Germinal center (tissue), 1 donor: ENCODE measurements at regions not wholly inside any gene's neighbourhood (a gene's known extent, or its start where the extent isn't known, plus 50 kb on each side); places are given as distances from the start of the nearest gene placed in this dataset.

Source experiments
- DNase-seq: peaks from one replicate; pipeline ENCODE4 v3.0.0; 2012; ENCODE audit warnings: mixed read lengths, low spot score

DNA sequence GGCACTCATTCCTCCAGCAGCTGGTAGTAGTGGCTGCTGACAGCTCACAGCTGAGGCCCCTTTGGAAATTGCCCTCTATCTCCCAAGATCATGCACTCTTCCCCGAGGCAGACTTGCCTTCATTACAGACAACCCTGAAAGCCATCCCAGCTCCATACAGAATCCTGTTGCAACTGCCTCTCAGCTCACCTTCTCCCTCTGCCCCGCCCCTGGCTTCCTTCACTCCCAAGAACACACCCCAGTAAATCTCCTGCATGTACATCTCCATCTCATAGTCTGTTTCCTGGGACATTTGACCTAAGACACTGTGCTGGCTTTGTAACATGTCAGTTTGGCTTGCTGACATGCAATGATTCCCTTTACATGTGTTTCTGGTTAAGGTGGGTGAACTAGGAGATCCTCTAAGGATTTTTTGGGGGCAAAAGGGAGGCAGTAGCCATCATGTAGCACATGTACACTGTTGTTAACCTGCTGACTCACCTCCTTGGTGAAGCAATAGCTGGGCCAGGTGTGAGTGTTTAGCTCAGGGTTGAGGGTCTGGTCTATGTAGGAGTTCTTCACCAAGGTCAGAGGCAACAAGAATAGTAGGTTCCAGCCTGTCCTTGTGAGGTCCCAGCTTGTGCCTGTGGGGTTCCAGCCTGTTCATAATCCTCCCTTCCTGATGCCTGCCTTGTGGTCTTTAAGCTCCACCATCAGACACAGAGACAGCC is 179.6 kb downstream of the CSNK2A3 start:
- DNase-seq: no peak

DNA sequence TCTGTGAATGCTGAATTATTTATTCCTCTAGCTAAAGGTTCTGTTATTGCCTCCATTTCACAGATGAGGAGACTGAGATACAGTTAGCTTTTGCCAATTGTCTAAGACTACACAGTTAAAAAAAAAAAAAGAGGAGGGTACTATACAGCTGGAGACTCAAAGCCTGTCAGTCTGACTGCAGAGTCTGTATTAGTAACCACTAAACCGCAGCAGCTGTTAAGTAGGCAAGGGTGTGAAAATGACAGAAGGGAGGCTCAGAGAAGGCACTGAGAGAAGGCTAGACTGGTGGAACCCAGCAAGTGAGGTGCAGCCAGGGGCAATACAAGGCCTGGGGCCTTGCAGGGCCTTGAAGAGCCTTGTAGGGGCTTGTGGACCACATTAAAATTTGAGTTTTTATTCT is 181.2 kb downstream of the CSNK2A3 start:
- no peak for DNase-seq

- no peak for DNase-seq
Measured at GRCh38 chr11:11171285-11171684, 181.8 kb downstream of the CSNK2A3 start.

GRCh38 chr11:11170352-11171084 is 182.5 kb downstream of the CSNK2A3 start:
- DNase-seq: no peak

- DNase-seq: no peak
Measured at GRCh38 chr11:11169715-11170351, 183.2 kb downstream of the CSNK2A3 start.

- no peak for DNase-seq
Measured at GRCh38 chr11:11167806-11168205, 185.2 kb downstream of the CSNK2A3 start.

DNA sequence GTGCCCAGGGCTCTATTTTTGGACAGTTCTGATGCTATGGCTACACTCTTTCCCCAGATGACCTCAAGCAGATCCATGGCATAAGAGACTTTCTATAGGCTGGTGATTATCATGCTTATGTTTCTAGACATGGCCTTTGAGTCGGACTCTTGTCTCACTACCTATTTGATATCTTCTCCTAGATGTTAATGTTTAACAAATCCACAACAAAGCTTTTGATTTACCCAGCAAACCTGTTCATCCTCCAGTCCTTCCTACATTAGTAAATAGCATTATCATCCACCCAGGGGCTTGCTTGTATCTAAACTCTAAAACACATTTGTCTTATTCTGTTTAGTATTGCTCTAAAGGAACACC is 188.7 kb downstream of the CSNK2A3 start:
- DNase-seq: no peak

DNA sequence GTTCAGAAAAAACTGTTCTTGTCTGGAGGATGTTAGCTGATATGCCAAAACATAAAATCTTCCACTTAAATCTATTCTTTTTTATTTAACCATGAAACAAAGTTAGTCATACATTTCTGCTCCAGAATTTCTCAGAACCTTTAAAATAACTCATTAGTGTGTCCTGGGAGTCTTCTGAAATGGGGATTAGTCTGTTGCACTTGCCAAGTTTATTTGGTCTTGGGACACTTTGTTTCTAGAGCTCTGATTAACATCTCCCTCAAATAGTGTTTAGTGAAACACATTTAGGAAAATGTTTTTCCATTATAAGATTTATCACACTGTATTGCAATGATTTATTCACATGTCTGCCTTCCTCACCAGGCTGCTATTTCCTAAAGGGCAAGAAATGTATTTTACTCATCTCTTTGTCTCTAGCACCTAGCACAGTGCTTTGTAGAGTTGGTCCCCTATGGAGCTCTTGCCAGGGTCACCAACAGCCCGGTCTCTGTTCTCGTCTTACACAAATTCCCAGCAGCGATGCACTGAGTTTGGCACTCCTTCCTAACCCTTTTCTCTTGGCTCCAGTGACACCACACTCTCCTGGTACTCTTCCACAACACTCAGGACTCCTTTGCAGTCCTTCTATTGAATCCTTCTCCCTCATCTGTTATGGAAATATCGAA is 189.2 kb downstream of the CSNK2A3 start:
- DNase-seq: no peak

- DNase-seq: no peak
Measured at GRCh38 chr11:11163236-11163635, 189.8 kb downstream of the CSNK2A3 start.

DNA sequence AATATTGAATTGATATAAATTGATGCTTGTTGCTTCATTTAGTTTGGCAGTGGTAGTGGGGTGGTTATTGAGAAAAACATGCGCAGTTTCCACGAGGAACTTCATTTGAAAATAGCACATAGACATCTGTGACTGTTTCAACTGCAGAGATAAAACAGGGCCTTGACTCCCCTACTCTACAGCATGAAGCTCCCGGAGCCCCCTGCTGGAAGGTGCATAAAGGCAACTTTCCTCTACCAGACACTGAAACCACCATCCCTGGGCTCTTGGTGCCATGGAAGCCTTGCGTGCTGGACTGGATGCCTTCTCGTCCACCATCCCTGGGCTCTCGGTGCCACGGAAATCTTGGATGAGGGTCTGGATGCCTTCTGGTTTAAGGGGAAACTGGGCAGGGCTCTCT is 195.9 kb downstream of the CSNK2A3 start:
- peak; percentile 51 for DNase-seq

DNA sequence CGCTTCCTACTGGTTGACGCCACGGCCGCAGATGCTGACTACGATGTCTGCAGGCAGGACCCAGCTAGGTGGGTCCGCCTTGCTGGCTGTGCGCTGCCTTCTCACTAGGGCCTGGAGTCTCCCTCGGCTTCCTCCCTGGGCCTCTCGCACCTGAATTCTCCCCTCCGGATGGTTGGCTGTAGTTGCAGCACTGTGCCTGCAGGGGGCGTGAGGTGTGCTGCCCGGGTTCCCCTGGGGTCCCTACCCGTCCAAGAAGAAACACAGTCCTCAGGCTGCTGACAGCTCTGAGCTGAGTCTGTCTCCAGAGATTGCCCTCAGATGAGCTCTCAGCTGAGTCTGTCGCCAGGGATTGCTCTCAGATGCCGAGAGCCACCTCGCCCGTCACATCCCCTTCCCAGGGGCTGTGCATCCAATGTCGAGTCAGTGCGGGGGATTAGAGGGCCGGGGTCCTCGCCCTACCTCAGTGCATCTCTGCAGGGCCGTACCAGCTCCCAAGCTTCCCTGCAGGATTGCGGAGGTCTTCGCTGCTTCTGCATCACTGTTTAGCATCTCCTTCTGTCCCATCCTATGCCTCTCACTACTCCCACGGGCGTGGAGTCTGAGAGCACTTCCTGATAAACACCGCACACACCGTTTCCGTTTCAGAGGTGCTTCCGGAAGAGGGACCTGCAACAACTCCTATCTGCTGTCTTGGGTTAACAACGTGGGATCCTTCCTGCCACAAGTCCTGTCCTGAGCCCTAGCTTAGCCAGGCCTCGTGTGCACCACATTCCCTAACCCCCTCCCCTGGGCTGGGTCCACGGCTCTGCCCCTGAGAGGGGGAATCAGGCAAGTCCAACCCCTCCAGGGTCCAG is 196.9 kb downstream of the CSNK2A3 start:
- DNase-seq: peak; percentile 79

DNA sequence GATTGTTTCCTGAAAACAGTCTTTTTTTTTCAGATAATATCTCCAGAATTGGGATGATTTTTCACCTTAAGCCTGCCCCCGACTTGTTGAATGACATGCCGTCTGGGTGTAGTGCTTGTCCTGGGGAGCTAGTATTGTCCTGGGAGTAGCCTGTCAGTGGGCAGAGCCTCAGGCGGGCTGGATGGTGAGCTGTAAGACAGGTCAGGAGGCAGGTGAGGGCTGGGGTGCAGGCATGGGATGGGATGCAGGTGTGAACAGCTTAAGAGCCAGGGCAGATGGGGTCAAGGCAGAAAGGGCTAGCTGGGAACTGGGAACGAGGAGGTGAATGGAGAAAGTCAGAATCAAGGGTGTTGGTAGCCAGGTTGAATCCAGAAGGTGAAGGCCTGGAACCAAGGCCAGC is 200.2 kb downstream of the CSNK2A3 start:
- no peak for DNase-seq

DNA sequence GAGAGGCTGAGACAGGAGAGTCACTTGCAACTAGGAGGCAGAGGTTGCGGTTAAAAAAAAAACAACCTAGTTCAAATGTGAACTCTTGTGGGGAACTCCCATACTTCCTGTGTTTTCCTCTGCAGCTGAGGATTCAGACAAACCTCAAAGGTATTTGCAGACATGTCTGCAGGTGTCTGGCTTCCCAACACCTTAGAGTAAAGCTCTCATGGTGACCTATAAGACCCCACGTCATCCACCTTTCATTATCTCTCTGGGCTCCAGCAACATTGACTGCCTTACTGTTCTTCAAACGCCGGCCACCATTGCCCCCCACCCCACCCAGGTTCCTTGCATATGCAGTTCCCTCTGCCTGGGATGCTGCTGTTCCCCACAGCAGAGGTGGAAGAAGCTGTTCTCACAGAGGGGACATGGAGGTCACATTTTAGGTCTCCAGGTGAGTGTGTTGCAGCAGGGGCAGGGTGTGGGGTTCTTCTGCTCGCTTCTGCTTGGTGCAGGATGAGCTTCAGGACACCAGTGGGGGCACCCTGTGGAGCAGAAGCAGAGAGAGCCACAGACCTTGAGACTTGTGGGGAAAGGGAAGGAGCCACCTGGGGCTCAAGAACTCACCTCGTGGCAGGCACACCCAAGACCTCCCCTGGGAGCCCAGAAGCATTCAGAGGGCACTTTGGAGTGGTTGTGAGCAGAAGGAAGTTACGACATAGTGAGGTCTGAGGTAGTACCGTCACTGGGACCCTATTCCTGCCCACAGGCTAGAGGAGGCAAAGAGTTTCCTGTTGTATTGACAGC is 203.2 kb downstream of the CSNK2A3 start:
- DNase-seq: no peak

DNA sequence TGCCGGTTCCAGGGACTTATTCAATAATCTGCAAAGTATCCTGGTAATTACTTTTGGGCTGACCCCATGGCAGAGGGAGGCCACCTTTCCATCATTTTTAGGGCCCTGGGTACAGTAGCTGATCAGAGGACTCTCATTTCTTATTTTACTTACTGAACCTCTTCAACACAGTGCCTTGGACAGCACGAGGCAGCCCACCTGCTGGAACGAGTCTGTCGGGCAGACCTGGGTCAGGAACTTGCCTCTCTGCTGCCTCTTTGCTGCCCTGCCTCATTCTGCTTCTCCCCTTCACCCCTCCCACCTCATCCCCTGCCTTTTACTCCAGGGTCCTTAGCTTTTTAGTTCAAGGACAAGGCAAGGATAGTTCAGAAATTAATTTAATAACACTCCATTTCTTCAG is 204.5 kb downstream of the CSNK2A3 start:
- DNase-seq: no peak

DNA sequence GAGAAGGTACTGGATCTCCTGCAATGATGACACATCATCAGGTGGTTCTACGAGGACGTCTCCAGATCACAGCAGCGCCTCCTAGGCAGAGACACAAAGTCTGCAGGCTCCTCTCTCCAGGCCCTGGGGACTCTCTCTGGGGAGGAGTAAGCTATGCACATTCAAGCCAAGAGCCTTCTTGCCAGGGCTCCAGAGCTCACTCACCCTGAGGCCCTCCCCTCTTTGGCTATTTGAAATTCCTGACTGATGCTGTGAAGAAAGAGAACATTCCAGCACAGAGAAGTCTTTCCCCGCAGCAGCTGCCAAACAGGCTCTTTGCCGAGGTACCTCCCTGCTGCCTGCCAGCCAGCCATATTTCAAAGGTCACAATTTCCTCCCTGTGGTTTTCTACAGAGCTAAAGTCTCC is 204.9 kb downstream of the CSNK2A3 start:
- peak; percentile 17 for DNase-seq

GRCh38 chr11:11146830-11147229 is 206.2 kb downstream of the CSNK2A3 start:
- DNase-seq: no peak

- DNase-seq: no peak
Measured at GRCh38 chr11:11143849-11144248, 209.2 kb downstream of the CSNK2A3 start.

DNA sequence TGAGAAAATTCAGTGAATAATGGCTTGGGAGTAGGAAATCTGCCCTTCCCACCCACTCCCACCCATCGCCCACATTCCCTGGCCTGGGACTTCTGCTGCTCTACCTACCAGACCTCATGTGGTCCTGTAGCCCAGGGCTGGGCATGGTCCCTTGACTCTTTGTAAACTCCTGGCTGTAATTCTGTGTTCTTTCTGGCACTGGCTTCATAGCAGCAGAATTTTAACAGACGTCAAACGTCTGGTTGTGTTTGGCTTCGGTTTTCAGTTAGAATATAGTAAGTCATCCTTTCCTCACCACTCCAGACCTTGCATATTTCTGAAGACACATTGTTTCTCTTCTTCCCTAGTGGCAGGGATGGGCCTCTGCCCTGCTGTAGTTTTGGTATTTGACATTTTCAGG is 210.6 kb downstream of the CSNK2A3 start:
- DNase-seq: no peak

DNA sequence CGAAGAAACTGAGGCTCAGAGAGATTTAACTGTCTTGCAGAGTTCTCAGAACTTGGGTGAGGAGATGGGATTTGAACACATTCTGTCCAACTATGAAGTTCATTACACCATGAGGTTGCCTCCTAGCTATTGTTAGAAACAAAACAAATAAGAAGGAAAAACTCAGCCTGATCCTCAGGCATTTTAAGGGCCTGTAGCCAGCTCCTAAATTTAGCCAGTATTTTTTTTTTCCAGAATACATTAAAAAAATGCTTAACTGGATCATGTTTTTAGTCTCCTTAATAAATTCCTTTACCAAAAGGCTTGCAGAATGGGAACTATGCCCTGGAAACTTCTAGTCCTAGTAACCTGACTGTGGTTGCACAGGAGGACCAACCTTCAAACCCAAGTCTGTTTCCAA is 212.0 kb downstream of the CSNK2A3 start:
- no peak for DNase-seq

DNA sequence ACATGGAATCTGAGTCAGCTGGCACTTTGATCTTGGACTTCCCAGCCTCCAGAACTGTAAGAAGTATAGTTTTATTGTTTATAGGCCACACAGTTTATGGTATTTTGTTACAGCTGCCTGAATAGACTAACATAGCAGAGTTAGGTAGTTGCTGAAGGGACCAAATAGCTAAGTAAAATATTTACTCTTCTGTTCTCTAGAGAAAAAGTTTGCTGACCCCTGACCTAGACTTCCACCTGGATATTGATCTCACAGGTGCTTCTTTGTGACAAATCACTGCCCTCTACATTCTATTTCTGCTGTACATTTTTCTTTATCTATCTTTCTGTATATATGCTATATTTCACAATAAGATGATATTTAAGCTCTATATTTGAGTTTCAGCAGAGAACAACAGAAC is 212.5 kb downstream of the CSNK2A3 start:
- no peak for DNase-seq

- no peak for DNase-seq
Measured at GRCh38 chr11:11137339-11137738, 215.7 kb downstream of the CSNK2A3 start.
